Limb (tissue), 2 donors: ENCODE measurements at regions not wholly inside any gene's neighbourhood (a gene's known extent, or its start where the extent isn't known, plus 50 kb on each side); places are given as distances from the start of the nearest gene placed in this dataset.

Source experiments
- DNase-seq, 2 donors: peaks; one replicate each; pipeline ENCODE4 v3.0.0-alpha.2; 2016; ENCODE audit errors: extremely low spot score in 2 of 2

DNA sequence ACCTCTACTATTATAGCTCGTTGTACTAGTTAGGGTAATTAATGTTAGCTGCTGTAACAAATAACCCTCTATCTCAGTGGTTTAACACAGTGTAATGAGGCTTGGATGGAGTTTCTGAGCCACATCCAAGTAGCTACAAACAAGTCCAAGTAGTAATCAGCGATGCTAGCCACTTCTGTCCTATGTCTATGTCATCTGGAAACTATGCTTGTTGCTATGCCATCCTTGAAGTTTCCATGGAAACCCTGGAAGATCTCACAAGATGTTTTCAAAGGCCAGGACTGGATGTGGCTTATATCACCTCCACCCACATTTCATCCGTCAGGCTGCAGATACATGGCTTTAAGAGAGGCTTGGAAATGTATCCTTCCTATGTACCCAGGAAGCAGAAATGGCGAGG lies 422.1 kb downstream of the AACS start:
- DNase-seq, result no peak

DNA sequence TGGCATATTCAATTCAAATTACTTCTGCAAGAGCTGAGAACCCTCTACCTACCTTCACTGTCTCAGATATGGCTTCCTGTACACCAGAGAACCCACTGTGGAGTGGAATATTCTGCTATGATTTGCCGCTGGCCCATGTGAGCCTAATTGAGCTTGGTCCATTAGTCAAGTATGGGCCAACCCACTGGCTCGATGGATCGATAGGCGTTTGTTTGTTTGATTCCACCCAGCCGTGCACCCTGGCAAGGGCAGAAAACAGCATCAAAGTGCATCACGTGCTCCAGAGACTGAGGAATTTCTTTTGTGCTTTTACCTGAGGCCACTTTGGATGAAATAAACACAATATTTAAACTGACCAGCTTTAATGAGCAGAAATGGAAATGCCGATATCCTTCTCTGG lies 426.3 kb downstream of the AACS start:
- DNase-seq, result no peak

DNA sequence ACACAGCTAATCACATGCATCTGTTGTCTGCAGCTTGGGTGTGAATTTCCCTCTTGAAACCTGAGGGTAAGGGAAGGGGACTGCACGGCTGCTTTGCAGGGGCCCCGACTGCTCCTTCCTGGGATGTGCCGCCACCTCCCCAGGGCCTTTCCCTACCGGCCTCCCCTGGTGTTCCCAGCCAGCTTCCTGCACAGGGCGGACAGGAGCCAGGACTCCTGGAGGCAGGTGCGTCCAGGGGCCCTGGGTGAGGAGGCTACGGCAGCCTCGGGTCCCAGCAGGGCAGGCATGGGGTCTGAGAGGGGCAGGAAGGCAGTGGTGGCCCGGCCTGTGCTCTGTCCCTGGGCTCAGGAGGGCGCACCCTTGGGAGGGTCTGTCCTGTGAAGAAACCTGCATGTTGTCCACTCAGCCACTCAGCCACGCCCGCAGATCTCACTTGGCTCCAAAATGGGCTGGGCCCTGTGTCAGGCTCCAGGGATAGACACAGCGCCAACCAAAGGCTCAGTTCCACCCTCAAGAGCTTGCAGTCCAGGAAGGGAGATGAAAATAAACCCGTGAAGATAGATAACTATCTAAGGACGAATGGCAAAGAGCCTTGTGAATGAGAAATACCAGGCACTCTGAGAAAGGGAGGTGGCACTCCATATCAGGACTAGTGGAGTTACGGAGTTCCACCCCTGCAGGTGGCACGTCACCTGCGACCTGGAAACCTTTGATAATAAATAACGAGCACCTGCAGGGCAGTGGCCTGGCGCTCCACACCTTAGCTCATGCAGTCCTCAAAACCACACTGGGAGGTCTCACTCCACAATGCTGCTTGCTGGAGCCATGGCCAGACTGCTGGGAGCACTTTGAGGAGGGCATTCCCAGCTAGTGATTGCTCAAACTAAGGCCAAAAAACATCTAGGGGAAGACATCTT lies 427.4 kb downstream of the AACS start:
- no peak for DNase-seq

DNA sequence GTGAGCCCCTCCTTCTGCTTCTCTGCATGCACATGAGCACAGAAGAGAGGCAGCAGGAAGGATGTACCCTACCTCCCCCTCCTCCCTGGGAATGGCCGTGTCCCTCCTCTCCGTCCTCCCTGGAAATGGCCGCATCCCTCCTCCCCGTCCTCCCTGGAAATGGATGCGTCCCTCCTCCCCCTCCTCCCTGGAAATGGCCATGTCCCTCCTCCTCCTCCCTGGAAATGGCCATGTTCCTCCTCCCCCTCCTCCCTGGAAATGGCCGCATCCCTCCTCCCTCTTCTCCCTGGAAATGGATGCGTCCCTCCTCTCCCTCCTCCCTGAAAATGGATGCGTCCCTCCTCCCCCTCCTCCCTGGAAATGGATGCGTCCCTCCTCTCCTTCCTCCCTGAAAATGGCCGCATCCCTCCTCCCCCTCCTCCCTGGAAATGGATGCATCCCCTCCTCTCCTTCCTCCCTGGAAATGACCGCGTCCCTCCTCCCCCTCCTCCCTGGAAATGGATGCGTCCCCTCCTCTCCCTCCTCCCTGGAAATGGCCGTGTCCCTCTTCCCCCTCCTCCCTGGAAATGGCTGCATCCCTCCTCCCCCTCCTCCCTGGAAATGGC lies 428.6 kb downstream of the AACS start:
- DNase-seq, result no peak

DNA sequence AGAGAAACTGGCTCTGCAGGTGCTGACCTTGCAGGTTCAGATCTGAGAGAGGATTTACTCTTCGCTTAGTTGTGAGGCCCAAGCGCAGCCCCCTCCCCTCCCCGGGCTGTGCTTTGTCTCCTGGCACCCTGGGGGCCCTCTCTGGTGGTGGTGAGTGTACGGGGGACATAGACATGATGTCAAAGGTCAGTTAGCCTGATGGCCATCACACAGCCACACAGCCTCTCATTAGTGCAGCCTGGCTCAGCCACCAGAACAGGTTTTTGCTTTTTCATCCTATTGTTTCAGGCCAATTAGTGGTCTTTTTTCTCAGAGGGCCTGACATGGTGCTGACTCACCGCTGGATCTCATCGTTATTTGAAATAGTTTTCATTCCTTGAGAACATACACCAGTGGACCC lies 437.9 kb downstream of the AACS start:
- no peak for DNase-seq

DNA sequence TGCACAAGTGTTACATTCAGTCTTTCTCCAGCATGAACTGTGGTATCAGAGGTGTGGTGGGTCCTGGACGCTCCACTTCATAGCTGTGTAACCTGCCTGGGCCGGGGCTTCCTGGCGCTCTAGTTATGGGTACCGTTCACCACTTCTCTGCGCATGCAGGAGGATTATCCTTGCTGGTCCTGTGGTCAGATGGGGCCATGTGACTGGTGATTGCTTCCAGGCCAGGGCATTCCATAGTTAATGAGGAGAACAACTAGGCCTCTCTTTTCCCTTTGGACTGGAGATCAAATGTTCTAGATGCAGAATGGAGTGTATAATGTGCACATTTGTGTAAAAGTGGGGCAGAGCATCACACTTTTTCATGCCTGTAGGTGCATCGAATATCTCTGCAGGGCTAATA lies 444.0 kb downstream of the AACS start:
- no peak for DNase-seq

DNA sequence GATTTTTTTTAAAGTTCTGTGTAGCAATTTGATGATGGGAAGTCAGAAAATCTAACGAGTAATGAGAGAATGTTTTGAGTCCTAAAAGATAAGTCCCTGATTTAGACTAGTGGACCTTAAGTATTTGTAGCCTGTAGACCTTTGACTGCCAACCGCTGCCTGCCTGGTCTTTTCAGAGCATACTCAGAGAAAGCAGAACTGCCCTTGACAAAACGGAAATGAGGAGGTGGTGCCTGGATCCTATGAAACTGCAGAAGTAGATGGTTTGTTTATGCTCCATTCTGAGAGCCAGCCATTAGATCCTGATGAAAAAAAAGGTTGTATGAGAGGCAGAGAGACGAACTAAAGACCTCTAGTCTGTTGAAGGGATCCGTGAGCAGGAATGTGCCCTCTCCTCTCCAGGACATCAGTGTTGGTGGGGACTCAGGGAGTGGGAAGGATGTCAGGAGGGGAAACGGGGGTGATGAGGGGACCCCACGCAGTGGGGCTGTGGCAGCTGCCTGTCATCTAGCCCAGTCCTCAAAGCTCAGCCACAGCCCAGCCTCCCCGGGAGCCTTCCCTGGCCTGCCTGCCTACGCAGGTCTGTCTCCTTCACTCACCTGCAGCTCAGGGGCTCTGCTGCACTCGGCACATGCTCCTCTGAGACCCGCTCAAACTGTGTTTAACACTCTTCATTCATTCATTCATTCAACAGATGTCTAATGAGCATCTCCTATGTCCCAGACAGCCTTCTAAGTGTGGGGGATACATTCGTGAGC lies 447.5 kb downstream of the AACS start:
- no peak for DNase-seq

DNA sequence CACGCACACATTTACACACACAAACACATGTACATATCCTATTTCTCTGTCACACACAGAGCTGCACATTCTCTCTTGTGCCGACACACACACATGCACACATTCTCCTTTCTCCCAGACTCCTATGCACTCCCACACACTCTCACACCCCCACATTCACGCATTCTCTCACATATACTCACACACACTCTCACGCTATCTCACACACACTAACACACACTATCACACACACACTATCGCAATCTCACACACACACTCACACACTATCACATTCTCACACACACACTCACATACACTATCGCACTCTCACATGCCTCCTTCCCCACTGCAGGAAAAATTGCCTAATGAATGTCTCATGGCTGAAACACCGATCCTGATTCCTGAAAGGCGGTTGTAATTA lies 450.7 kb downstream of the AACS start:
- DNase-seq, result no peak

DNA sequence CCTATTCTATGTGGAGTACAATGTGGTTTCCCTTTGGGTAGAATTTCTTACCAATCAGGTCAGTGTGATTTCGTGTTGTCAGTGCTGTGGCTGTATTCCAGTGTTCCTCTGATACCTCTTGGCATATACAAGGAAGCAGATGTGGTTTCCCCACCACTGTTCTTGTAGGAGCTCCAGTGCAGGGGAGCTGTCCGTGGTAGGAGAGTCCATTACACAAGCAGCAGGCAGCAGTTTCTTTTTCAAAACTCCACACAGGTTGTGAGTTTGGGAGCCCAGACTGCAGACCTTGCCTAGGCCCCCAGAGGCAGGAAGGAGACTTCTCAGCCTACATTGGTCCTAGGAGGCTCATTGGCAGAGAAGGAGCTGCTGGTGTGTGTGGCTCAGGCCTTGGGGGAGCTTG lies 452.8 kb downstream of the AACS start:
- peak; percentile 18 to 68 for DNase-seq

DNA sequence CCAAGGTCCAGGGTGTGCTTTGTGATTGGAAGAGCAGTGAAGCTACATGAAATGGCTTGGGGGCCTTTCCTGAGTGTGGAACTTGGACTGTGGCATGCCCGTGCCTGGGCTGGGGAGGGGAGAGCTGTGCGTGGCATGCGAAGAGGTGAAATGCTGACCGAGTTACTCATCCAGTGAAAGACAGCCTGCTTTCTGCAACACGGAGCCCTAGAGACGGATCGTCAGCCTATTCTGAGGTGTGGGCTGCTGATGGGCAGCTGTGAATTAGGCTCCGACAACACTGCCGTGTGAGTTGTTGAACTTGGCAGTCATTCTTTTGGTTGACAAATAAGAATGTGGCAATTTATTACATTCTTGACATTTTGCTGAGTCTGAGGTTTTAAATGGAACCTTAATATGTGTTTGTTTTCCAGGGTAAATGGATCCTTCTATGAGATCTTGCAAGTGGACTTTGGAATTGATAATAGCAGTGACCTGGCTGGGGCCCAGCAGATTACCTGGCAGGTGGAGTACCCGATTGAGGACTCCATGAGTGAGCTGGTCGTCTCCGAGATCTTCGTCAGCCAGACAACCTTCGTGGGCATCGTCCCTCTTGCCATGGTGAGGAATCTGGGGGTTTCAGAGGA lies 453.9 kb downstream of the AACS start:
- DNase-seq, result no peak

DNA sequence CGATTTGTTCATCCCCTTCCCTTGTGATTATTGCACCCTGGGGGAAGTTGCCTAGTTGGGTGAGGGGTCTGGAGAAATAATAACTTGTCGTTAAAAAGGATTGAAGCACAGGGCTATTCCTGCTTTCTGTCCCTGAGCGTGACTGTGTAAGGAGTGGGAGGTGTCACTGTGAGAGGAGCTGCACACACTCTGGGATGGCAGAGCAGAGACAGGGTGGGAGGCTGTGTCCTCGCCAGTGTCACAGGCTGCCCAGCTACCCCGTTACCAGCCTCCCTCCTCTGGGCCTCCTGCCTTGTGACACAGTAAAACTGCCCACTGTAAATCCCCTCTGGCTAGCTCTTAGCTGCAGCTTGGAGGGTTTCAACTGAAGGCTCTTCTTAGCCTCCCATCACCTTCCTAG lies 460.6 kb downstream of the AACS start:
- DNase-seq, result no peak

DNA sequence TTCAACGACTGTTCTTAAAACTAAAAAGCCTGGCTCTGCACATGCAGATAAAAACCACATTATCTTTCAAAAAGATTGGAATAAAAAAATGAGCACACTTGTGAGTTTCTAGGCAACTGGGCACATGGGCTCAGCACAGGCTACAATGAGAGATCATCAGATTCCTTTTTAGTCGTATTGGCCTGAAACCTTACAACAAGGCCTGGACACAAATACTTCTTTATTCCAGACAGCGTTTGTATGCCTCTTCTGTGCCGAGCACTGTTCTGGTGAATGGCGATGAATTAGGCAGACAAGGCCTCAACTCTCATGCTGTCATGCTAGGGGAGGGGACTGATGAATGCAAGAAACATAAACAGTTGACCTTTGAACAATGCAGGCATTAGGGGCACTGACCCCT lies 463.0 kb downstream of the AACS start:
- DNase-seq, result no peak

DNA sequence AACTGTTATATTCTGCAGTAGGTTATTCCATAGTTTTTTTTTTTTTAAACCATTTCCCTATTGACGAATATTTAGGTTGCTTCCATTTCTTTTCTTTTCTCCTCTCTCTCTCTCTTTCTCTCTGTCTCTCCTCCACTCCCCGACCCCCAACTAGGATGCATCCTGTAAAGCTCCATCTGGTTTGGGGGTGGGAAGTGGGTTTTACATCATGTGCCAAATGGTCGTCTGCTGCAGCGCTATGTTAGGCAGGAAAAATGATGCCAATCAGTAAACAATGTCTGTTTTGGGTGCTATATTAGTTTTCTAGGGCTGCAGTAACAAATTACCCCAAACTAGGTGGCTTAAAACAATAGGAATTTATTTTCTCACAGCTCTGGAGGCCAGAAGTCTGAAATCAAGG lies 465.0 kb downstream of the AACS start:
- DNase-seq, result no peak

DNA sequence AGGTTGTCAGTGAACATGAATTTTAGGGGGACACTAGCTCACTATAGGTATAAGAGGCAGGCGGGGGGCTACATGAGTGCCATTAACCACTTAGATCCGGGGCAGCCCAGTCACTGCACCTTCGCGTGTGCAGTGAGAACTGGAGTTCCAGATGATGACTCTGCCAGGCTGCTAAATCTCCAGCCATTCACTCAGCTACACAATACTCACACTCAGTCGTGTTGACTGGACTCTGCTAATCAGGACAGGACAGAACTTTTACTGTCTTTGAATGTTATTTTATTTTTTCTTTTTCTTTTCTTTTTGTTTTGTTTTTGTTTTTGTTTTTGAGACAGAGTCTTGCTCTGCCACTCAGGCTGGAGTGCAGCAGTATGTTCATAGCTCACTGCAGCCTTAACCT lies 465.6 kb downstream of the AACS start:
- no peak for DNase-seq

DNA sequence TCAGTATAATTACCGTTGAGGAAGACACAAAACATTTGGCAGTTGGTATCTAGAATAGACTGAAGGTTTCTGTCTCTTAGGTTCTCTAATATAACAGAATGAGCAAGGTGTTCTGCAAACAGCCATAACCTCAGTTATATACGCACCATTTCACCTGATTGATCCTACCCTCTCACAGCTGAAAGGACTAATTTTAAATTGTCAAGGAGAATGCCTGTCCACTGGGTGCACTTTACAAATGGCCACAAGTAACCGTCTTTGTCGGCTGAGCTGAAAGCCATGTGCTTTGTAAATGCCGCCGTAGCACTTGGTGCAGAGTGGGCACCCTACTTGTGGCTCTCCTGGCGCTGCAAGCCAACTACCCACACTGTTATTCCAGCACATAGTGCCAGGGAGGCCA lies 466.3 kb downstream of the AACS start:
- no peak for DNase-seq

DNA sequence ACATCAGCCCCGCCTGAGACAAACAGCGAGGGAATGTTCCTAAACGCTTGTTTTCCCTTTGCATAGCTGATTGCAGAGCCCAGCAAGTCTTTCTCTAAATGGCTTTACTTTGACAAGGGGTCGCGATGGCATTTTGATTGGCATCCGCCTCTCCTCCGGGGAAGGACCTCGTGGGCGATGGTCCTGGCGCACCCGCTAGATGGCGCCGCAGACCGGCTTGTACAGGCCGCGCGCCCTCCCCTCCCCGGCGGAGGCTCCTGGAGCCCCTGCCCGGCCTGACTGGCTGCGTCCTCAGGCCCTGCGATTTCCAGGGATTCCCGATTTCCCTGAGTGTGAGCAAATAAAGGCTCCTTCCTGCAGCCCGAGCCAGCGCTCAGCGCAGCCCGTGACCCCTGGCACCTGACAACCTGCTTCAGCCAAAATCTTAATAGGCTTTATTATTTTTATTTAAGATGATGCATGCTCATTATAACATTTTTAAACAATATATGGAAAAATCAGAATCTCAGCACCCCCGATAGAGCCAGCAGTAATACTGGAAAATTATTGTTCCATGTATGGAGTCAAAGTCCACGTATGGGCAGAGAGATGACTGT lies 468.3 kb downstream of the AACS start:
- peak; percentile 43 to 85 for DNase-seq

DNA sequence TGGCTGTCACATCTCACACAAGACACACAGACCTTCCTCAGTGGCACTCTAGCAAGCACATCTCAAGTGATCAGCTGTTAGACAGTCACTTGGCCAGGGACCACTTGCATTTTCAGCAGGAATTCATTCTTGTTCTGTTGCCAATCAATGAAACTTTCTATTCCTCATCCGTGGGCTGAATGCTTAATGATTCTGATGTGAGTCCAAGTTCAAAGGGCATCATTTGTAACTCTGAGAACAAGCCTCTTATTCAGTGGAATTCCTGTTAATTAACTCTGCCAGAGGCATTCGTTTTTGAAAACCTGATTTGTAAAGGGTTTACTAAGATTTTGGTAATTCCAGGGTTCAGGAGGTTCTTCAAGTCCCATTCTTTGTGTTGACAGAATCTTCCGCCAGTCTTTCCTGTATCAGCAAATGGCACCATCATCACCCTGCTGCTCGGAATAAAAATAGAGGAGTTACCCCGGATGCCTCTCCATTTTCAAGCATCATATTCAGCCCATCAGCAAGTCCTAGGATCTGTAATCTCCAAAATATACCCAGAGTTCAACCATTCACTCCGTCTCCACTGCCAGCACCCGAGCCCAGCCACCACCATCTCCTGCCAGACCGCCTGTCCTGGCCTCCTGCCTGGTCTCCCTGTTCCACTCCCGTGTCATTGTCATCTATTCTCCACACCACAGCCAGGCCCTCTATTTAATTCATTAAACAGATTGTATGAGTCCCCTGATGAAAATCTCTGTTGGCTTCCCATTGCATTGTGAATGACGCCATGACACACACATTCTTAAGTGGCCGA lies 473.4 kb downstream of the AACS start:
- no peak for DNase-seq

DNA sequence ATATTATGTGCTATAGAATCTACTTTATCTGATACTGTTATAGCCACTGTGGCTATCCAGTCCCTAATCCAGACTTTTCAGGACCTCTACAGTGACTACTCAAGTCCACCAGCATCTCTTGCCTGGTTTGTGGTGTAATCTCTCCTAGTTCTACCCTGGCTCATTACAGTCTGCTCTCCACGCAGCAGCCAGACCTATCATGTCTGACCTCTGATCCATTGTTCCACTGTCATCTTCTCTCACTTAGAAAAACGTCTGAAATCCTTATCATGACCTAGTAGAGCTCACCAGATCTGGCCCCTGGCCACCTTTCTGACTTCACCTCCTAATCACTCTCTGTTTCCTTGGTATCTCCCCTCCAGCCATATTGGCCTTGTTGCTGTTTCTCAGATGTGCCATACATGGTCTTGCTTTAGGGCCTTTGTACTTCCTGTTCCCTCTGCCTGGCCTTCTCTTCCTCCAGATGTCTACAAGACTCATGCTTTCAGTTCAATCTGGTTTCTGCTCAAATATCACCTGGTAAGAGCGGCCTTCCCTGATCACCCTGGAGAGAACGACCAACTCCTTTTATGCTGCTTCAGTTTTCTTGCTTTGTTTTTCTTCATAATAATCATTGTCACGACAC lies 475.5 kb downstream of the AACS start:
- DNase-seq, result no peak

DNA sequence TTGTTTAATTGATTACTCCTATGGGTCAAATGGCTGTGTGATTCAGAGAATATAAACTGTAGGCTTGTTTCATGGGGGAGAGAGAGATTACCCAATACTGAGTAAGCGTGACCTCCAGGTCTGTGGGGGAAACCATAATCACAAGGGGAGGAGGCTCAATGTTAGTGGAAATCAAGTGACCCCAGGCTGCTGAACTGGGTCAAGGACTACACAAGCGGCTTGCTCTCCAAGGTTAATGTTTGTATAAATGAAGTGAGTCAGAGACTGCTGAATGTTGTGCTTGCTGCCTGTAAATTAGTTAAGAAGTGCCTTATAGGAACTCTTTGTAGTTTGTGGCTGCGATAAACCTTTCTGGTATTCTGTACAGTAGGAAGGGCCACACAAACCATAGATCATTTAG lies 479.7 kb downstream of the AACS start:
- DNase-seq, result no peak

DNA sequence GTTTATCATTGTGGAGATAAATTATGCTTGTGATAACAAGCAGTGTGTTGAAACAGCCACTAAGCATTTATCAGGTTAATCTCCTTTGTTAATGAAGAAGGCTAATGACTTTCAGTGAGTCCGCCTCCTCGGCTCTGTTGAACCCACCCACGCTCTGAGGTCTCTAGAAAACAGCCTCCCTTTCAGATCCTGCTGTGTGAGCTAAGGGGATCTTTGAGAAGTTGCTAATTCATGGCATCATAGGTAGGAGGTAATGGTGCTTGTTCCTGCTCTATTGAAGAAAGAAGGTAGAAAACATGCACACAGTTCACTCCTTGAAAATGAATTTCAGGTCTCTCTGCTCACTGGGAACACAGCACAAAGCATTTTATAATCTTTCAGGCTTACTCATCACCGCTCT lies 483.9 kb downstream of the AACS start:
- DNase-seq, result no peak
